Prostate gland (tissue), 2 donors: ENCODE measurements at regions not wholly inside any gene's neighbourhood (a gene's known extent, or its start where the extent isn't known, plus 50 kb on each side); places are given as distances from the start of the nearest gene placed in this dataset.

ENCODE experiments used
- DNase-seq: peaks from one replicate; pipeline ENCODE4 v3.0.0-alpha.2; 2019; ENCODE audit warnings: low spot score
- H3K27ac ChIP-seq, 2 donors: fragments of 200-600 bp; sonication (generic); 2 replicates each; pipeline ENCODE4 v1.5.1; 2017 to 2019
- H3K27me3 ChIP-seq: fragments of 200-600 bp; sonication (generic); replicated peaks from 2 replicates; pipeline ENCODE4 v1.5.1; 2019; ENCODE audit not compliant: insufficient read depth
- H3K36me3 ChIP-seq, 2 donors: fragments of 200-600 bp; sonication (generic); 1 replicate in 1 of 2; 2 replicates in 1 of 2; pipeline versions ENCODE4 v1.5.1 to v1.8.1; 2017 to 2019
- H3K4me1 ChIP-seq: fragments of 200-600 bp; sonication (generic); replicated peaks from 2 replicates; pipeline ENCODE4 v1.5.1; 2019
- H3K4me3 ChIP-seq, 2 donors: fragments of 200-600 bp; sonication (generic); 2 replicates each; pipeline ENCODE4 v1.5.1; 2017 to 2019
- H3K9me3 ChIP-seq: fragments of 200-600 bp; sonication (generic); 2 replicates; pipeline ENCODE4 v1.5.1; 2017
- POLR2A ChIP-seq: fragments of 450-650 bp; IDR thresholded peaks from one replicate; pipeline ENCODE4 v1.6.1; 2016; ENCODE audit warnings: antibody characterized with exemption, mild to moderate bottlenecking
- POLR2AphosphoS5 ChIP-seq: sonication (generic); formaldehyde crosslinking; IDR thresholded peaks from one replicate; pipeline ENCODE4 v1.6.1; 2017; ENCODE audit warnings: antibody characterized with exemption
- WGBS: methylation state at CpG from one replicate; pipeline ENCODE4 v1.1.5; 2018; 5-methylcytosine and 5-hydroxymethylcytosine counted together
- intact Hi-C: fragments of 100-400 bp; cut with DNase I; formaldehyde crosslinking; loops from one replicate; pipeline ENCODE4 v1.14.2; 2022
- TF ChIP-seq, protein P1 (sequence below), 4 experiments: fragments of 200-600 bp in 2 of 4; fragments of 450-650 bp in 2 of 4; sonication (generic) in 2 of 4; IDR thresholded peaks; 1 replicate in 3 of 4; 2 replicates in 1 of 4; pipeline ENCODE4 v1.5.1; 2016 to 2019; ENCODE audit warnings: antibody characterized with exemption in 4 of 4, mild to moderate bottlenecking in 2 of 4, moderate library complexity in 2 of 4

DNA sequence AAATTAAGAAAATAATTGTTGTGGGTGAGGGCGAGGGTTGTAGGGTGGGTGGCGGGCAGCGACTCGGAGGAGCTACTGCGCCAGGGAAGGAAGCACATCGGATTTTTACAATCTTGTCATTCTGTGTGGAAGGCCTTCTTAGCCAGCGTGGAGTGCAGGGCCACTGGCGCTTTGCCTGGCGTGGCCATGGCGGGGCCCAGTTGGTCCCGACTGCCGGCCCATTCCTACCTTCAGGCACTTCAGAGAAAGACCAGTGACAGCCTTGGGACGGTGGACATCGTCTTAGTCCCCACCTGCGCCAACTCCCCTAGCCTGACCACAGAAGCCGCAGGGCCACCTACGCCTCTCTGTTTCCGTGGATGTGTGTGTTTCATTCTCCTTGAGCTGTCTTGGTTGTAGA lies 136.9 kb upstream of the NEGR1 start:
- Histone ChIP-seq H3K27me3 (no peaks in the 10 kb centered on the region), H3K36me3 (no peaks in the 10 kb centered on the region), H3K4me1 (no peaks in the 10 kb centered on the region), H3K27ac (no peak overlapping the region), H3K4me3 (no peak overlapping the region), H3K9me3 (no peaks in the 10 kb centered on the region)
- no peak for DNase-seq
- intact Hi-C loops, result no loop called here
- TF ChIP-seq POLR2A (no peak), POLR2AphosphoS5 (no peak)
- TF ChIP-seq, protein P1, sequence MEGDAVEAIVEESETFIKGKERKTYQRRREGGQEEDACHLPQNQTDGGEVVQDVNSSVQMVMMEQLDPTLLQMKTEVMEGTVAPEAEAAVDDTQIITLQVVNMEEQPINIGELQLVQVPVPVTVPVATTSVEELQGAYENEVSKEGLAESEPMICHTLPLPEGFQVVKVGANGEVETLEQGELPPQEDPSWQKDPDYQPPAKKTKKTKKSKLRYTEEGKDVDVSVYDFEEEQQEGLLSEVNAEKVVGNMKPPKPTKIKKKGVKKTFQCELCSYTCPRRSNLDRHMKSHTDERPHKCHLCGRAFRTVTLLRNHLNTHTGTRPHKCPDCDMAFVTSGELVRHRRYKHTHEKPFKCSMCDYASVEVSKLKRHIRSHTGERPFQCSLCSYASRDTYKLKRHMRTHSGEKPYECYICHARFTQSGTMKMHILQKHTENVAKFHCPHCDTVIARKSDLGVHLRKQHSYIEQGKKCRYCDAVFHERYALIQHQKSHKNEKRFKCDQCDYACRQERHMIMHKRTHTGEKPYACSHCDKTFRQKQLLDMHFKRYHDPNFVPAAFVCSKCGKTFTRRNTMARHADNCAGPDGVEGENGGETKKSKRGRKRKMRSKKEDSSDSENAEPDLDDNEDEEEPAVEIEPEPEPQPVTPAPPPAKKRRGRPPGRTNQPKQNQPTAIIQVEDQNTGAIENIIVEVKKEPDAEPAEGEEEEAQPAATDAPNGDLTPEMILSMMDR (IDR thresholded peaks at IDR 0.05), result no peak
- WGBS, result 95% methylated on average over 18 of the region's 18 CpGs

DNA sequence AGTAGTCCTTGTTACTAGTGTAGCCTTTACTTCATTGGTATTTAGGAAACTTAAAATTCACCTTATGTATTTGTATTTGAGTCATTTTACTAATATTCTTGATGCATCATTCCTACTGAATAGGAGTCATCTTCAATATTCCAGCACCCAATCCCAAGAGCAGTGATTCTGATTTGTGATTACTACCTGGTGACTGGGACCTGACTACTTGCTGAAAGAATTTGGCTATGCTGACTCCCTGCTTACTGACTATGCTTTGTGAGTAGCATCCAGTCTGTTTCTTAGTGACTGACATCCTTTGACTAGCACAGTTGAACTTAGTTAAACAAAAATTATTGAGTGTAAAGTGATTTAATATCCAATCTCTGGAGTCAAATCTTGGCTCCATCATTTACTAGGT lies 129.9 kb upstream of the NEGR1 start:
- H3K27me3 ChIP-seq, result no peaks in the 10 kb centered on the region
- TF ChIP-seq POLR2A, result no peak
- TF ChIP-seq, protein P1 (IDR thresholded peaks at IDR 0.05), result no peak
- TF ChIP-seq POLR2AphosphoS5, result no peak
- no peaks in the 10 kb centered on the region for H3K9me3 ChIP-seq
- no peak overlapping the region for H3K4me3 ChIP-seq
- H3K4me1 ChIP-seq, result no peaks in the 10 kb centered on the region
- intact Hi-C loops, result no loop called here
- no peak overlapping the region for H3K27ac ChIP-seq
- DNase-seq, result no peak
- no peaks in the 10 kb centered on the region for H3K36me3 ChIP-seq

DNA sequence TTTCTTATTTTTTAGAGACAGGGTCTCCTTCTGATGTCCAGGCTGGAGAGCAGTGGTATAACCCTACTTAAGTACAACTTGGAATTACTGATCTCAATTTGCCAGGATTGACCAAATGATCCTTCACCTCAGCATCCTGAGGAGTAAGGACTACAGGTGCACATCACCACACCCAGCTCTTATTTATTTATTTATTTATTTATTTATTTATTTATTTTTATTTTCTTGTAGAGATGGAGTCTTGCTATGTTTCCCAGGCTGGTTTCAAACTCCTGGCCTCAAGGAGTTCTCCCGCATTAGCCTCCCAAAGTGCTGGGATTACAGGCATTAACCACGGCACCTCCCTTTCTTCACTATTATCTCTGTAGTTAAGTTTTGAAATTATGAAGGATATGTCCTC lies 117.5 kb upstream of the NEGR1 start:
- Histone ChIP-seq H3K27me3 (no peaks in the 10 kb centered on the region), H3K4me3 (no peak overlapping the region), H3K36me3 (no peaks in the 10 kb centered on the region), H3K9me3 (no peaks in the 10 kb centered on the region), H3K4me1 (no peaks in the 10 kb centered on the region), H3K27ac (no peak overlapping the region)
- 94% methylated on average over 2 of the region's 2 CpGs for WGBS
- TF ChIP-seq, protein P1 (IDR thresholded peaks at IDR 0.05), result no peak
- no peak for DNase-seq
- intact Hi-C loops, result no loop called here

DNA sequence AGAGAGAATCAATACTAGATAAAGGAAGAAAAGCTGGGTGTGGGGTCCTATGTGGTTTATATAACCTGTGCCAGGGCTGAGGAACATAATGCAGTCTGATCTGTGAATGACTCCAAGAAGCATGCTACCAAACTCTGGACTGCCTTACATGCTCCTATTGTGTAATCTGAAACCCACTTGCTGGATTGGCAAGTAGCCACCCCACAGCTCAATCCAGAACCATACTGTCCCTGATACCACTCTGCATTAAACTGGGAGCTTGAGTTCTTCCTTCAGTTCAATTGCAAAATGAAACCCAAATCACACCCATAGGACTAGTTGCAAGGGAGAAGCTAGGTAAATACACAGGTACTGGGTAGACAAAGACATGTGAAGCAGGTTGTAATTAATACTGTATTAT lies 115.4 kb upstream of the NEGR1 start:
- Histone ChIP-seq H3K27ac (no peak overlapping the region), H3K27me3 (no peaks in the 10 kb centered on the region), H3K36me3 (no peaks in the 10 kb centered on the region), H3K9me3 (no peaks in the 10 kb centered on the region), H3K4me3 (no peak overlapping the region), H3K4me1 (no peaks in the 10 kb centered on the region)
- DNase-seq, result no peak
- intact Hi-C loops, result no loop called here
- TF ChIP-seq, protein P1 (IDR thresholded peaks at IDR 0.05), result no peak
- TF ChIP-seq POLR2A, result no peak
- TF ChIP-seq POLR2AphosphoS5, result no peak

DNA sequence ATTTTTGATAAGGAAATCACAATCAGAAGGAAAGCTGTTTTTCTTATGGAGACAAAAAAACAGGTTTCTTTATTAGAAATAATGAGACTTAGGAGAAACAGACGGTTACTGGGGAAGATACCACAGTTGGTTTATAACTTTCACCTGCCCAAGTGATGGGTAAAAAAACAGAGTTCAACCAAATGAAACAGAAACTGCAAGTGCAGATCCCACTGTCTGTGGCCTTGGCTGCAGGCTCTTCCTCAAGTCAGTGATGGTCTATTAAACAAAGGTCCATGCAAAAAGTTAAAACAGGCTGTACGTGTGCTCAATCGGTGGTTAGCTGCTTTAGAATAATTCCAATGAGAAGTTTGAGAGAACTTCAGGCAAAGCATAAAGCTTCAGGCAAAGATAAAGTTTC lies 112.1 kb upstream of the NEGR1 start:
- H3K27me3 ChIP-seq, result no peaks in the 10 kb centered on the region
- intact Hi-C loops, result no loop called here
- H3K27ac ChIP-seq, result no peak overlapping the region
- no peak for DNase-seq
- 71% methylated on average over 3 of the region's 3 CpGs for WGBS
- TF ChIP-seq POLR2AphosphoS5, result no peak
- no peak for TF ChIP-seq POLR2A
- TF ChIP-seq, protein P1 (IDR thresholded peaks at IDR 0.05), result no peak
- H3K36me3 ChIP-seq, result no peaks in the 10 kb centered on the region
- no peaks in the 10 kb centered on the region for H3K4me1 ChIP-seq
- no peak overlapping the region for H3K4me3 ChIP-seq
- H3K9me3 ChIP-seq, result no peaks in the 10 kb centered on the region
